Stimulated activated CD4-positive, alpha-beta T cell treated with anti-CD3 and anti-CD28 coated beads, Interleukin-4, amount 100 ng/mL, for 24 hours (primary cell): ENCODE measurements at regions not wholly inside any gene's neighbourhood (a gene's known extent, or its start where the extent isn't known, plus 50 kb on each side); places are given as distances from the start of the nearest gene placed in this dataset.

Experiments used
- DNase-seq: peaks from one replicate; pipeline ENCODE4 v3.0.0-alpha.2; 2020

DNA sequence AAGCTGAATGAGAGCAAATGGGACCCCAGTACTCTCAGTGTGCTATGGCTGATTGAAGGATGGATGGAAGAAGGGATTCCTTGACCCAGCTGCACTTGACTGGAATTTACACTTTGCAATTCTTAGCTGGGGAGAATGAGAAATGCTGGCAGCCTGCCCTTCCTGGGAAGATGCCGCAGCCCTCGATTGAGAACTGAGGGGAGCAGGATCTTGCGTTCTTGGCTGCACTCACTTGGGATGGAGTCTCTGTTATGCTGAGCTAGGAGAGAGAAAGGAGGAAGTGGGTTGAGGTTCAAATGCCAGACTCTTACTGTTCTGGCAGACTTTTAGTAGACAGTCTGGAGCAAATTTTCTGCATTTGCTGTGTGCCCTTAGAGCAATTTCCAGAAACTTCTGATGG lies 221.2 kb downstream of the FNDC1 start:
- no peak for DNase-seq

DNA sequence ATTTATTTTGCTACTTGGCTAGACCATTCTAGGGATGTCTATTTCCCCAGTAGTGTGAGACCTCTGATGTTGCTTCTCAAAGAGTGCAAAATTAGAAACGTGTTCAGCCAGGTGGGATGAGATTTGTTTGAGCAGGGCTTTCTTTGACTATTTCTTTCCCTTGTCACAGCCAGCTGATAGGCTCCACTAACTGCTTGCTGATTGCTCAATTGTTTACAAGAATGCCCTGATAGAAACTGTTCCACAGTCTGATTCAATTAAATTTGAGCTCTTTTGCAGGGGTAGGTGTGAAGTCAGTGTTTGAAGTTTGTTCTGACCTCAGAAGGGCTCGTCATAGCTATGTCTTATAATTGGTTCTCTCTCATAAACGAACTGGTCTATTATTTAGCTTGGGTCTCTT lies 220.5 kb downstream of the FNDC1 start:
- no peak for DNase-seq

DNA sequence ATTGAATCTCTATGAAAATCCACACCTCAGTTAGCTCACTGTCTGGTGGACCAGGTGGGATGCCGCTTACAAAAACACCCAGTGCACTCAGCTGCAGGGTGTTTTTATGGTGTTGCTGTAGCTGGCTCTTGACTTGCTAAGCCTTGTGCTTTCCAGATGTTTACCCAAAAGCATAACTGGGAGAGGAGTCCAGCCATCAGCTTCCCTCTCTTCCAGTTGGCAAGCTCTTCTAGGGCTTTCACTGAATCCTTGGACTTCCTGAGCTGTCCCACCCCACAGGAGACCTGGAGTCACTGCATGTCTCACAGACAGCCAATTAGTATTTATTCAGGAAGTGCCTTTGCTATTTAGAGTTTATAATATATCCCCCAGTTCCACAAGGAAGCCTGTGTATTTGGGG lies 210.9 kb downstream of the FNDC1 start:
- no peak for DNase-seq

- no peak for DNase-seq
Measured at GRCh38 chr6:159378411-159379328, 209.5 kb downstream of the FNDC1 start.

- DNase-seq, result no peak
Measured at GRCh38 chr6:159376516-159377158, 207.4 kb downstream of the FNDC1 start.

DNA sequence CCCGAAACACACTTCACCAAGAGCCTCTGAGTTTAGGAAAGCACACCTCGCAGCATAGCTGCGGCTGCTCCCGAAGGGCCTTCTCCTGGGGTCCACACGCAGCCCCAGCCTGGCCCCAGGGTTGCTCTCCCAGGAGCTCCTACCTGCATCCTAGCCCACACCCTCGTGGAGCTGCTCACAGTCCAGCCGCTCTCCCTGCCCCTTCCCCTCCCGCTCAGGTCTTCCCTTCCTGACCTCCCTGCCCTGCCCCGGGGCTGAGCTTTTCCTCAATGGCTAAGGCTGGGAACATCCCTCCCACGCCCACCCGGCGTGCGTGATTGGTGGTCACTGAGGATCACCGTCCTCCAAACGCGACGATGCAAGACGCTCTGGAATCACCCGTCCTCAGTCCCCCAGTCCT lies 205.8 kb downstream of the FNDC1 start:
- DNase-seq, result no peak

GRCh38 chr6:159373670-159374069 lies 204.5 kb downstream of the FNDC1 start:
- DNase-seq, result no peak

GRCh38 chr6:159372333-159372732 lies 203.1 kb downstream of the FNDC1 start:
- no peak for DNase-seq

- DNase-seq, result no peak
Measured at GRCh38 chr6:159360306-159360705, 191.1 kb downstream of the FNDC1 start.

- DNase-seq, result no peak
Measured at GRCh38 chr6:159359581-159360297, 190.5 kb downstream of the FNDC1 start.

- no peak for DNase-seq
Measured at GRCh38 chr6:159358562-159358961, 189.4 kb downstream of the FNDC1 start.

DNA sequence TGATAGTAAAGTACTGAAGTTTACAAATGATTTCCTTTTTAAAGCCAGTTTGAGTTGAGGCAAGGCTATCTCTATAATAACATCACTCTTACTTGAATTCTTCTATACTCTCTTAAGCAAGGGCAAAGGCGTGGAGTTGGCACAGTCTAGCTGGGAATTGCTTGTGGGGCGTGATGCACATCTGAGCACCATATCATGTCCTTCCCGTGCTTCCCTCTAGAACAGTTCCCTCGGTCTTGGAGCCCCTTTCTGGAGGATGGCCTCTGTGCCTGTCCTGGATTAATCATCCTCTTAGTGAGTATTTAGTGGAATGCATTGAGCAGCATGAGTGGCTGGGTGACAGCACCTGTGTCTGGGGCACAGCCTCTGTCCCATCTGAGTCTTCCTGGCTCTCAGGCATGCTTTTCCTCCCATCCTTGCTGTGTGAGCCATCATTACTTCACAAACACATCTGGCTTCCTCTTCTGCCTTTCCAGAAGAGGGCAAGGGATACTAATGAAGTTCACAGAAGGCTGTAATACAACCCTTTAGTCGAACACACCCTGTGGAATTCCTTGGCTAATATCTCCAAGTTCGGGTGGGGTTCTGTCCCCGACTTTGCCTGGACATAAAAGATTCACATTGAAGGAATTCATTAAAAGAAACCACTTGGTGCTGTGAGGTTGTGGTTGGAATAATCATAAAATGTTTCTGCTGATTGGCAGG lies 188.2 kb downstream of the FNDC1 start:
- DNase-seq, result no peak

DNA sequence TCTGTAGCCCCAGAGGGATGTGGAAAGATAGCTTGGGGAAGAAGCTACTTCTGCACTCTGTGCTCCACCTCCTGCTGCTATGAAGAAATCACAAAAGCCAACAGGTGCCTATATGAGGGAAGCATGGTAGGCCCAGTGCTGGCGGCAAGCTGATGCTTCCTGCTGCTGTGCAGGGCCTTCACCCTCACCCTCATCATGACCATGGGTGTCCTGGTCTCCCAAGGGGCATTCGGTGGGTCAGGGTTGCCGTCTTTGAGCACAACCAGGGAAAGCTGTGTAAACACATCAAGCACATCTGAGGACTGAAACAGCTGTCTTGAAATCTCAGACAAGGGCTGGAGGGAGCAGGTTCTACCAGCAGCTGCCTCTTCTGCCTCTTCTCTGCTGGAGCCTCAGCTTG lies 184.0 kb downstream of the FNDC1 start:
- DNase-seq, result no peak

- DNase-seq, result no peak
Measured at GRCh38 chr6:159351707-159352106, 182.5 kb downstream of the FNDC1 start.

GRCh38 chr6:159349915-159350314 lies 180.7 kb downstream of the FNDC1 start:
- DNase-seq, result no peak

- no peak for DNase-seq
Measured at GRCh38 chr6:159343709-159344108, 174.5 kb downstream of the FNDC1 start.

GRCh38 chr6:159342146-159342545 lies 172.9 kb downstream of the FNDC1 start:
- no peak for DNase-seq

- no peak for DNase-seq
Measured at GRCh38 chr6:159334068-159334467, 164.9 kb downstream of the FNDC1 start.

DNA sequence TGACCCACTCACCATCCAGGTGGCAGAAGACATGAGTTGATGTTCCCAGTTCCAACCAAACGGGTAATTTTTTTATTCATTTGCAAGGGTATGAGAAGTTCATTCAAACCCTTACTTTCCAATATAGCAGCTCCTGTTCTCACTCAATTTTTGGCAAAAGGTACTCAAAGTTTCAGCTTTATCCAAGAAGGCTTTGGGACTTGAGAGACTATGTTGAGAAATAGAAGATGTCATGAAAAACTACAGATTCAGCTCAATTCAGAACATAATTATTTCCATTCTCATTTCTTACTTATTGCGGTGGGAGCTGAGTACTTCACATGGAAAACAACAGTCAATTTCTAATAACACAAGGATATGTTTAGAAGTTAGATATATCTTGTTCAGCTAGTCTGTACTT lies 162.3 kb downstream of the FNDC1 start:
- DNase-seq, result no peak

DNA sequence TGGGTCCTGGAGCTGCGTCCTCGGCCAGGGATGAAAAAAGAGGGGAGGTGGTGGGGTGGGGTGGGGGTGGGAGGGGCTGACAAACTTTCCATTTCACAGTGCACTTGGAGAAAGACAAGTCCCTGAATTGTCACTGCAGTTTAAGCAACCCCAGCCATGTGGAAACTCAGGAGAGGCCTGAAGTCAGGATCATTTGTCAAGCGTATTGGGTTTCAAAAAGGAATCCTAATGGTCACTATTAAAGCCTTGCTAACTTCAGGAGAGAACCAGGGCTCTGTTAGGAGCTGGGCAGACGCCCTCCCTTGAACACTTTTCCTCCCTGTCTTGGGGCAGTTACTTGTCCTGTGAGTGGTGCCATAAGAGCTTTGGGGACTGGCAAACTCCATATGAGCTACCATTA lies 159.9 kb downstream of the FNDC1 start:
- DNase-seq, result no peak

GRCh38 chr6:159328052-159328451 lies 158.9 kb downstream of the FNDC1 start:
- no peak for DNase-seq

DNA sequence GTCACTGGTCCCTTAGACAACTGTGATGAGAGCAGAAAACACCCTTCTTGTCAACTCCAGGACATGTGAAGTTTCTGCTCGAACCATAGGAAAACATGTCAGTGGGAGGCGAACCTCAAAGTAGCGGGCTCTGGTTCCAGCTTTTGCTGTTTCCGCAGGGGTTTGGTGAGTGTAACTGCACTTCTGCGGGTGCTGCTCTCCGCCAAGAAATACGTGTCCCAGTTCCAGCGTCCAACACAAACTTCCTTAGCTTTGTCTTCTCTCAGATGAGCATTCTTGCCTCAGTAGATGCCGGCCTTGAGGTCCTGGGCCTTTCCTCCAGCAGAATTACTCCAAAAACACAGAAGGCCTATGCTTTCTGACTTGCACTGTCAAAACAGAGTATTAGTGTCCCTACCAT lies 156.3 kb downstream of the FNDC1 start:
- DNase-seq, result no peak

GRCh38 chr6:159324596-159324995 lies 155.4 kb downstream of the FNDC1 start:
- no peak for DNase-seq
